ENCODE measurements at regions not wholly inside any gene's neighbourhood (a gene's known extent, or its start where the extent isn't known, plus 50 kb on each side); places are given as distances from the start of the nearest gene placed in this dataset.
A peak's percentile ranks its signal among the peaks of the same experiment; 100 is the strongest.

- no peak for DNase-seq (ENCODE audit: low spot score)
- no peaks in the 10 kb centered on the region for H3K27me3 ChIP-seq
- H4K20me1 ChIP-seq (ENCODE audit: low read depth), result no peaks in the 10 kb centered on the region
- no peaks in the 10 kb centered on the region for H3K36me3 Mint-ChIP-seq
- peaks cover 4% of the 10 kb centered on the region for H3K27me3 Mint-ChIP-seq (ENCODE audit: insufficient read depth, low read depth)
- no peak overlapping the region for H2AFZ ChIP-seq (replicated peaks)
- H3K27ac ChIP-seq, result no peak overlapping the region
- no peak for TF ChIP-seq EZH2 (IDR thresholded peaks at IDR 0.05)
- TF ChIP-seq CTCF (IDR thresholded peaks at IDR 0.05), result no peak
- TF ChIP-seq EZH2phosphoT487 (IDR thresholded peaks at IDR 0.05), result no peak
- no peak overlapping the region for H3K9ac ChIP-seq
- no peak overlapping the region for H3K4me3 Mint-ChIP-seq
- H3K9me3 ChIP-seq (ENCODE audit: low read depth), result no peaks in the 10 kb centered on the region
- H3K27ac Mint-ChIP-seq, result peak overlapping the region; percentile 5
- H3F3A ChIP-seq (ENCODE audit: low read depth), result peaks cover 8% of the 10 kb centered on the region
- no peaks in the 10 kb centered on the region for H3K36me3 ChIP-seq
- peaks cover 5% of the 10 kb centered on the region for H3K9me3 Mint-ChIP-seq
- no peaks in the 10 kb centered on the region for H3K79me2 ChIP-seq (ENCODE audit: low read depth)
- H3K4me2 ChIP-seq, result no peak overlapping the region
- H3K4me1 ChIP-seq, result peaks cover 16% of the 10 kb centered on the region
- no peak overlapping the region for H3K4me3 ChIP-seq
- H3K4me1 Mint-ChIP-seq, result peaks cover 30% of the 10 kb centered on the region
Measured at GRCh38 chr11:95283146-95283545, 52.1 kb upstream of the SESN3 start.

GRCh38 chr11:95282291-95282751 is 51.3 kb upstream of the SESN3 start:
- Histone ChIP-seq H3K9ac (no peak overlapping the region), H2AFZ (replicated peaks) (peak overlapping the region; percentile 87), H3K4me2 (no peak overlapping the region), H3F3A (ENCODE audit: low read depth) (peaks cover 8% of the 10 kb centered on the region), H3K36me3 (no peaks in the 10 kb centered on the region), H3K27me3 (no peaks in the 10 kb centered on the region), H4K20me1 (ENCODE audit: low read depth) (no peaks in the 10 kb centered on the region), H3K9me3 (ENCODE audit: low read depth) (no peaks in the 10 kb centered on the region), H3K27ac (peak overlapping the region; percentile 26), H3K79me2 (ENCODE audit: low read depth) (no peaks in the 10 kb centered on the region), H3K4me3 (no peak overlapping the region), H3K4me1 (peaks cover 16% of the 10 kb centered on the region)
- Mint-ChIP-seq H3K36me3 (no peaks in the 10 kb centered on the region), H3K4me1 (peaks cover 30% of the 10 kb centered on the region), H3K9me3 (peaks cover 5% of the 10 kb centered on the region), H3K27me3 (ENCODE audit: insufficient read depth, low read depth) (peaks cover 4% of the 10 kb centered on the region), H3K4me3 (no peak overlapping the region), H3K27ac (no peak overlapping the region)
- DNase-seq (ENCODE audit: low spot score), result peak; percentile 44
- TF ChIP-seq EZH2phosphoT487 (IDR thresholded peaks at IDR 0.05) (no peak), CTCF (IDR thresholded peaks at IDR 0.05) (no peak), EZH2 (IDR thresholded peaks at IDR 0.05) (no peak)
